Anterior cingulate cortex (tissue), 58 donors: ENCODE measurements at regions not wholly inside any gene's neighbourhood (a gene's known extent, or its start where the extent isn't known, plus 50 kb on each side); places are given as distances from the start of the nearest gene placed in this dataset.

Experiments used
- DNase-seq, 58 donors: peaks; one replicate each; lab custom pipeline; 2025; lab: John Stamatoyannopoulos, UW

DNA sequence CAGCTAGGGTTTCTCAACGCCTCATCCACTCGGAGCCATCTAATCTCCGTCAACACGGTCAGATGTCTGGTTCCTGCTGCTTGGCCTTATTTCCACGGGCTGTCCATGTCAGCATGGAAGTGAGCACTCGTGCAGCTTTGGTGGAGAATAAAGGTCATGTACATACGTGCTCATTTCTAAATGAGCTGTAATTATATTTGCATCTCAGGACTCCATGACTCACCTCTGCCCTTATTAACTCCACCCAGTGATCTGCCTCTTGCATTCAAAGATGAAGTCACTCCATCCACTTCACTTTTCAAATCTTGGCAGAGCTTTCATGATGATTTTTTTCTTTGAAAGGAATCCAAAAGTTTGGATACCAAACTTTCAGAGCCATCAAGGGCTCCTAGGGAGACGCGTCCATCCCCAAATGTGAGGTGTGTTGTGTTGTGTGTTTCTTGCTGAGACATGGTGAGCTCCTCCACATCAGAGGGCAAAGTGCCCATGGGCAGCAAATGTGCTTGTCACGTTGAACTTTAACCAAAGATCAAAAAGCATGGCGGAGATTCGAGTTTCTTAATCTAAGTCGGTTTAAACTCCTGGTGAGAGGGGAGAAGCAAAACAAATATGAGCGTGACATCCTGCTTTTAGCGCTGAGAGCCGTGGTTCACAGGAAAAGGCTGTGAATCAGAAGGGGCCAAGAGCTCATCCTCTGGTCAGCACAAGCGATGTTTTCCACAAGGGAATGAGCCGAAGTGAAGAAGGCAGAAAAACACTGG, 68.6 kb upstream of the ERRFI1 start:
- no peak for DNase-seq

DNA sequence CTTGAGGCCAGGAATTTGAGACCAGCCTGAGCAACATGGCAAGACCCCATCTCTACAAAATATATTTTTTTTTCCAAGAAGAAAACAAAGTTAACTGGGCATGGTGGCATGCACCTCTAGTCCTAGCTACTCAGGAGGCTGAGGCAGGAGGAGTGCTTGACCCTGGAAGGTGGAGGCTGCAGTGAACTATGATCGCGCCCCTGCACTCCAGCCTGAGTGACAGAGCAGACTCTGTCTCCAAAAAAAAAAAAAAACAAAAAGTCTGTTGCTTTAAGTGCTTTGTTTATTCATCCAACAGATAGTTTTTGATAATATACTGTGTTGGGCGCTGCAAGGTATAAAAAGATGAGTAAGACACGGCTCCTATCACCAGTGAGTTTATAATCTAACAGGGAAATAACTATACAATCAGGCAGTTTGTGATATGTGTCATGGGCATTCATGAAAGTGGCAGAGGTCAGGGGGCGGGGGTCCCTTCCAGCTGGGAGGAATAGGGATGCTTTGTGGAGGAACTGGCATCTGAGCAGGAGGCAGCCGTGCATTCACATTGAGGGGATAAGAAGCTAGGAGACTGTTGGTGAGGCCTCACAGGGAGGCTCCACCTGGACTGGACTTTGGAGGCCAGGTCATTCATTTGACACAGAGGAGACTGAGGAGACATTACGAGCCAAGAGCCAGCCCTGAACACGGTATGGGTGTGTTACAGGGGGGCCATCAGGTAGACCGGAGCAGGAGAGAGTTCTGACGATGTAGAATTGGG, 67.3 kb upstream of the ERRFI1 start:
- no peak for DNase-seq

- DNase-seq: no peak
Measured at GRCh38 chr1:8092657-8093056, 66.5 kb upstream of the ERRFI1 start.

GRCh38 chr1:8091691-8092090, 65.6 kb upstream of the ERRFI1 start:
- no peak for DNase-seq

- no peak for DNase-seq
Measured at GRCh38 chr1:8090241-8090702, 64.2 kb upstream of the ERRFI1 start.

DNA sequence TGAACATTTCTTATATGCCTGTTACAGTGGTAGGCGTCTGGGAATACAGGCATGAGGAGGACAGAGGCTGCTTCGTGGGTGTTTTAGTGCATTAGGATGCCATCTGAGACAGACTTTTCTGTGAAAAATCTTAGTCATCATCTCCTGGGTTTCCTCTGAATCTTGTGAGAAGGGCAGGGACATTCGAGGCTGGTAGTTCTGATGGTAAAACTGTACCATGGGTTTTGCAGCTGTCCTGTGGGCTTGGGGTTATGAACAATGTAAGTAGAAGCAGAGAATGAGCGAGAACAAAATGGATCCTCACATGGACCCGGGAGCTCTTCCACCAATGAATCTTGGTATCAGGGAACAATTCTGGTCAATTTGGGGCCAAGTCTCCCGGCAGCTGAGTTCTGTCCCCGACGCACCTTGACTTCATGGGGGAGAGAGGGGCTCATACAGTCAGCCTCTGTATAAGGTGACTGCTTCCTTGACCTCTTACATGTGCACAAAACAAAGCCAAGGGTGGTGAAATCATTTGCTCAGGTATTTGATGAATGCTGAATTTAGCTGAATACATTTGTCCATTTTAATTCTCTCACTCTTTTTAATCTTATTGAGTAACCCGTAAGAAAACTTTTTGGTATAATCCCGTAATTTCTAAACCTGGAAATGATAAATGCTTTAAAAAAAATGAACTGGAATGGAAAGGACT, 63.6 kb upstream of the ERRFI1 start:
- peak in 10 of 58 donors; percentile 2 to 21 (median 9) for DNase-seq

GRCh38 chr1:8086055-8086454, 59.9 kb upstream of the ERRFI1 start:
- DNase-seq: no peak

- no peak for DNase-seq
Measured at GRCh38 chr1:8084913-8085312, 58.8 kb upstream of the ERRFI1 start.

- no peak for DNase-seq
Measured at GRCh38 chr1:8083739-8084484, 57.8 kb upstream of the ERRFI1 start.

DNA sequence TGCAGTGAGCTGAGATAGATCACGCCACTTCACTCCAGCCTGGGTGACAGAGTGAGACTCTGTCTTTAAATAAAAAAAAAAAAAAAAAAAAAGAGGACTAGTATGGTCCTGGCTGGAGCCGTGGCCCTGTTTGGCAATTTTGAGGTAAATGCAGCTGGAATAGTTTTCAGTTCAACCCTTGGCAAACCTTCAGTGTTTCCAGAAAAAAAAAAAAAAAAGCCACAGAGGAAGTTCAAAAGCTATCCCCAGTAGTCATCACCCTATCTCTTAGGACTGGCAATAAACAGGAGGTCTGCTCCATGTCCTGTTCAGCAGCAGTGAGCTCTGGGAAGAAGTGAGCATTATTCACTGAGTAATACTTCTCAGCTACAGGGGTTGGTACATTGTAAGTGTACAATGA, 56.8 kb upstream of the ERRFI1 start:
- DNase-seq: no peak

GRCh38 chr1:8078176-8078671, 52.1 kb upstream of the ERRFI1 start:
- DNase-seq: peak in 1 of 58 donors; percentile 1

- DNase-seq: no peak
Measured at GRCh38 chr1:8077602-8078001, 51.5 kb upstream of the ERRFI1 start.

GRCh38 chr1:8077120-8077573, 51.0 kb upstream of the ERRFI1 start:
- no peak for DNase-seq

DNA sequence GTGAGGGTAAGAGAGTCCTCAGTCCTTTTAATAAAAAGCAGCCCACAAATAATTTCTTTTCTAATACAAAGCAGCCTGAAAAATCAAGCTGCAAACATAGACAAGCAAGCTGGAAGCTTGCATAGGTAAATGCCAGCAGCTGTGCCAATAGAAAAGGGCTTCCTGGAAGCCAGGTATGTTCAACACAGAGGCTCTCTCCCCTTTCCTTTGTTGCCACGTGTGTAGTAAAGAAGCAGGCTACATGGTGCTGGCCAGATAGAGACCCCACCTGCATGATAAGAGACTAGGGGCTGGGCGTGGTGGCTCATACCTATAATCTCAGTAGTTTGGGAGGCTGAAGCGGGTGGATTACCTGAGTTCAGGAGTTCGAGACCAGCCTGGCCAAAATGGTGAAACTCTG, 50.1 kb upstream of the ERRFI1 start:
- no peak for DNase-seq
